GM12891 (cell line): ENCODE measurements at regions not wholly inside any gene's neighbourhood (a gene's known extent, or its start where the extent isn't known, plus 50 kb on each side); places are given as distances from the start of the nearest gene placed in this dataset.

ENCODE experiments used
- DNase-seq: peaks from one replicate; pipeline ENCODE4 v3.0.0; 2011; ENCODE audit warnings: low spot score; ENCODE audit not compliant: insufficient read length
- FAIRE-seq: peaks from 2 replicates; lab custom pipeline; 2011; peaks lifted over from hg19 to GRCh38; lab: Jason Lieb, UNC
- PAX5 ChIP-seq: IDR thresholded peaks from 2 replicates; pipeline ENCODE4 v1.6.1; 2011; ENCODE audit warnings: low read length, moderate library complexity, mild to moderate bottlenecking; ENCODE audit not compliant: insufficient read depth, severe bottlenecking
- POLR2A ChIP-seq: IDR thresholded peaks from 2 replicates; pipeline ENCODE4 v1.6.1; 2011; ENCODE audit warnings: low read depth, low read length, control low read depth
- POLR2AphosphoS5 ChIP-seq: IDR thresholded peaks from 2 replicates; pipeline ENCODE4 v1.6.1; 2011; ENCODE audit warnings: low read depth, low read length, control low read depth
- POU2F2 ChIP-seq: IDR thresholded peaks from 2 replicates; pipeline ENCODE4 v1.6.1; 2011; ENCODE audit warnings: low read depth, mild to moderate bottlenecking, control low read depth, low read length, moderate library complexity
- SPI1 ChIP-seq: IDR thresholded peaks from 2 replicates; pipeline ENCODE4 v1.6.1; 2011; ENCODE audit warnings: low read depth, low read length, control low read depth
- TAF1 ChIP-seq: IDR thresholded peaks from 2 replicates; pipeline ENCODE4 v1.6.1; 2011; ENCODE audit warnings: low read depth, low read length, control low read depth

- FAIRE-seq = no peak
- DNase-seq = no peak
- no peak for TF ChIP-seq PAX5
- TF ChIP-seq POLR2AphosphoS5 = no peak
- TF ChIP-seq TAF1 = no peak
- no peak for TF ChIP-seq POU2F2
- no peak for TF ChIP-seq SPI1
- TF ChIP-seq POLR2A = no peak
Observed at GRCh38 chr4:134585972-134586371, 384.4 kb upstream of the PABPC4L start.

- FAIRE-seq (no peak), DNase-seq (no peak)
- no peak for TF ChIP-seq TAF1
- TF ChIP-seq SPI1 = no peak
- TF ChIP-seq PAX5 = no peak
- TF ChIP-seq POU2F2 = no peak
Observed at GRCh38 chr4:134567461-134567860, 365.9 kb upstream of the PABPC4L start.

- TF ChIP-seq SPI1 (no peak), PAX5 (no peak)
- no peak for FAIRE-seq
- DNase-seq = no peak
Observed at GRCh38 chr4:134560728-134561127, 359.1 kb upstream of the PABPC4L start.

GRCh38 chr4:134552063-134552462, 350.5 kb upstream of the PABPC4L start:
- FAIRE-seq (no peak), DNase-seq (no peak)
- TF ChIP-seq TAF1 (no peak), POLR2AphosphoS5 (no peak), SPI1 (no peak), POU2F2 (no peak), PAX5 (no peak), POLR2A (no peak)

- TF ChIP-seq POLR2AphosphoS5 (no peak), TAF1 (no peak), PAX5 (no peak), POLR2A (no peak), POU2F2 (no peak), SPI1 (no peak)
- FAIRE-seq (no peak), DNase-seq (no peak)
Observed at GRCh38 chr4:134551348-134551747, 349.8 kb upstream of the PABPC4L start.

- DNase-seq = no peak
- FAIRE-seq = no peak
- TF ChIP-seq POLR2A (no peak), PAX5 (no peak), SPI1 (no peak), POLR2AphosphoS5 (no peak), POU2F2 (no peak), TAF1 (no peak)
Observed at GRCh38 chr4:134548052-134548628, 346.6 kb upstream of the PABPC4L start.

DNA sequence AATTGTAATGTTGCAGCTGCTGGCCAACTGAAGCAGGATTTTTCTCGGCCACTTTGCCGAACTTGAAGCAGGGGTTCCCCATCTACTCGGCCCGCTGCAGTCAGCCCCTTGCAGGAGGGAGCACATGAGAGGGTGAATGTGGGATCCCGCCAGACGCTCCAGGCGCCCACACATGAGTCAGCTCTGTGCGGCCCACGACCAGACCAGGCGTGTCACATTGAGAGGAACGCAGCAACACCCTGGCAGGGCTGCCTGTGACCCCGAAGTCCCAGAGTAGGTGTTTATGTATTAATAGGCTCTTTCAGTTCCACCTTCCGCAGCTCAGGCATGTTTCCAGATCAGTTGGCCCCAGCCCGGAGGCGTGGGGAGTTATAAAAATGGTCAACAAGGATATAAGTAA, 344.7 kb upstream of the PABPC4L start:
- FAIRE-seq (no peak), DNase-seq (no peak)
- no peak for TF ChIP-seq POLR2AphosphoS5
- TF ChIP-seq POU2F2 = no peak
- TF ChIP-seq PAX5 = no peak
- TF ChIP-seq SPI1 = no peak
- TF ChIP-seq POLR2A = no peak
- TF ChIP-seq TAF1 = no peak

DNA sequence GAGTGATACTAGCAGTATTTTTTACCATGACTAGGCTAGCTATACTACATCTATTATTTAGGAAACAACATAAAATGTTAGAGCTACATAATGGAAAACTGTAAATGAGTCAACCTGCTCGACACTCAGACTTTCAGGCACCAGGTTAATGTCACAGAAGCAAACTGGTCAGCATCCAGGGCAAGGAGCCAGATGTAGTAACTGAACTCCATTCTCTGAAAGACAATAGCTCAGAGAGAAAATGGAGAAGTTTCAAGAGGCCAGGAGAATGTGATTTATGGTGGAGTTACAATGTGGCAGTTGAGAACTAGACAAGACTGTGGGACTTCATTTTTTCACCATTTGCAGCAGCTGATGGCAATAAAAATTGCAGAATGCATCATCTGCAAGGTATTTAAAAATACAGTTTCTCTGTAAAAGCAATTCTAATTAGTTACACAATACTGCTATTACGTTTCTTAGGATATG, 342.7 kb upstream of the PABPC4L start:
- no peak for FAIRE-seq
- no peak for DNase-seq
- TF ChIP-seq POU2F2 (no peak), POLR2AphosphoS5 (no peak), TAF1 (no peak), POLR2A (no peak), PAX5 (no peak), SPI1 (no peak)

- FAIRE-seq = no peak
- TF ChIP-seq POLR2AphosphoS5 (no peak), POLR2A (no peak), TAF1 (no peak), PAX5 (no peak), POU2F2 (no peak), SPI1 (no peak)
- no peak for DNase-seq
Observed at GRCh38 chr4:134540588-134540987, 339.0 kb upstream of the PABPC4L start.

DNA sequence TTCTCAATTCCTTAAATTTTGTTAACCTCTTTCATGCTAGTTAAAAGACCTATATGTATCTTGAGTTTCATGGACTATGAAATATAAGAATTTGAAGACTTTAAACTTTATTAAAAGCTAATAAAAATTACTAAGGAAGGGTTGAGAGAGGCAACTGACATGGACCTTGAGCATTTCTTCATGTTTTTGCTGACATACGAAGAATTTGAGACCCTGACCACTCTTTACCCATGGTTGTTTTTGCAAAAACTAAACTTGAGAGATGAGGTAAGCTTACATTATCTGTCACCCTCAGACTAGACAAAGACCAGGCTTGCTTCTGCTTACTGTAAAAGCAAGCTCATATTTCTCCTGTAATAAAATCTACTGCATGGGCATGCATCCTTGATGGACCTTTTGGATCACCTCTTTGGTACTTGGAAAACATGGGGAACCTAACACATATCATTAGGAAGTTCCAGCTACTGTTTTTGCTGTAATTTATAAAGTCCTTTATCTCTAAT, 338.2 kb upstream of the PABPC4L start:
- FAIRE-seq = no peak
- DNase-seq = no peak
- TF ChIP-seq POLR2A = no peak
- TF ChIP-seq POLR2AphosphoS5 = no peak
- TF ChIP-seq POU2F2 = no peak
- TF ChIP-seq PAX5 = no peak

DNA sequence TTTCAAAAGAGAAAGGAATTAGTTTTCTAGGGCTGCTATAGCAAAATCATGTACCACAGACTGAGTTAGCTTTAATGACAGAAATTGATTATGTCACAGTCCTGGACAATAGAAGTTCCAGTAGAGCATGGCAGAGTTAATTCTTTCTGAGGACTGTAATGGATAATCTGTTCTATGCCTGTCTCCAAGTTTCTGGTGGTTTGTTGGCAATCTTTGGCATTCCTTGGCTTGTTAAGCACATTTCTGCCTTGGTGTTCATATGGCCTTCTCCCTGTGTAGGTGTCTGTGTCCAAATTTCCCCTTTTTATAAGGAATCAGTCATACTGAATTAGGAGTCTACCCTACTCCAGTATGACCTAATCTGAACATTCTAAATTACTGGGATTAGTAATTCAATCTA, 336.1 kb upstream of the PABPC4L start:
- DNase-seq (no peak), FAIRE-seq (no peak)
- TF ChIP-seq POU2F2 = no peak
- no peak for TF ChIP-seq SPI1
- no peak for TF ChIP-seq PAX5
